GM06990 (cell line): ENCODE measurements at regions not wholly inside any gene's neighbourhood (a gene's known extent, or its start where the extent isn't known, plus 50 kb on each side); places are given as distances from the start of the nearest gene placed in this dataset.

Source experiments
- DNase-seq: peaks from one replicate; pipeline ENCODE4 v3.0.0-alpha.2; 2011; ENCODE audit not compliant: insufficient read length; ENCODE audit errors: extremely low read depth
- H3K27me3 ChIP-seq: replicated peaks from 2 replicates; pipeline ENCODE4 v1.6.0; 2011; ENCODE audit warnings: low read length; ENCODE audit not compliant: control insufficient read depth, insufficient read depth
- H3K36me3 ChIP-seq: 2 replicates; pipeline ENCODE4 v1.5.1; 2011; ENCODE audit warnings: low read length; ENCODE audit not compliant: control insufficient read depth, insufficient read depth
- H3K4me3 ChIP-seq: replicated peaks from 2 replicates; pipeline ENCODE4 v1.5.1; 2011; ENCODE audit warnings: low read depth, mild to moderate bottlenecking, control low read depth, low read length
- CTCF ChIP-seq: IDR thresholded peaks from 2 replicates; pipeline ENCODE4 v1.5.1; 2011; ENCODE audit warnings: low read length, control low read depth, mild to moderate bottlenecking, inconsistent platforms; ENCODE audit not compliant: insufficient read depth, poor library complexity, severe bottlenecking

GRCh38 chr15:69973102-69973714 lies 124.5 kb downstream of the TLE3 start:
- H3K36me3 ChIP-seq: no peaks in the 10 kb centered on the region
- no peak for DNase-seq
- no peak overlapping the region for H3K4me3 ChIP-seq
- no peak for TF ChIP-seq CTCF
- H3K27me3 ChIP-seq: no peaks in the 10 kb centered on the region; the same call in none of the 2 replicates

GRCh38 chr15:69973880-69974279 lies 123.8 kb downstream of the TLE3 start:
- DNase-seq: no peak
- Histone ChIP-seq H3K36me3 (no peaks in the 10 kb centered on the region), H3K27me3 (no peaks in the 10 kb centered on the region; the same call in none of the 2 replicates), H3K4me3 (no peak overlapping the region)
- no peak for TF ChIP-seq CTCF

- no peak for TF ChIP-seq CTCF
- H3K36me3 ChIP-seq: no peaks in the 10 kb centered on the region
- no peak for DNase-seq
- no peak overlapping the region for H3K4me3 ChIP-seq
- no peaks in the 10 kb centered on the region; the same call in none of the 2 replicates for H3K27me3 ChIP-seq
These were observed 123.4 kb downstream of the TLE3 start for GRCh38 chr15:69974321-69974720.

GRCh38 chr15:69976366-69976994 lies 121.2 kb downstream of the TLE3 start:
- DNase-seq: no peak
- no peak overlapping the region for H3K4me3 ChIP-seq
- H3K27me3 ChIP-seq: no peaks in the 10 kb centered on the region; the same call in none of the 2 replicates
- TF ChIP-seq CTCF: no peak
- H3K36me3 ChIP-seq: no peaks in the 10 kb centered on the region

GRCh38 chr15:69978603-69979002 lies 119.1 kb downstream of the TLE3 start:
- H3K27me3 ChIP-seq: no peaks in the 10 kb centered on the region; the same call in 1 of the 2 replicates
- DNase-seq: no peak
- TF ChIP-seq CTCF: no peak
- no peak overlapping the region for H3K4me3 ChIP-seq
- H3K36me3 ChIP-seq: no peaks in the 10 kb centered on the region
